HG03095 (cell line): ENCODE measurements at regions not wholly inside any gene's neighbourhood (a gene's known extent, or its start where the extent isn't known, plus 50 kb on each side); places are given as distances from the start of the nearest gene placed in this dataset.
"Not testable (repeated sequence)": the region's sequence is repeated elsewhere in the genome, so short reads cannot be mapped to it uniquely, and the experiment has no call there.

Experiments used
- ATAC-seq: cut with Tn5 transposase; IDR thresholded peaks from one replicate; pipeline ENCODE4 v1.9.1; 2021; ENCODE audit warnings: moderate library complexity; ENCODE audit not compliant: unreplicated experiment

DNA sequence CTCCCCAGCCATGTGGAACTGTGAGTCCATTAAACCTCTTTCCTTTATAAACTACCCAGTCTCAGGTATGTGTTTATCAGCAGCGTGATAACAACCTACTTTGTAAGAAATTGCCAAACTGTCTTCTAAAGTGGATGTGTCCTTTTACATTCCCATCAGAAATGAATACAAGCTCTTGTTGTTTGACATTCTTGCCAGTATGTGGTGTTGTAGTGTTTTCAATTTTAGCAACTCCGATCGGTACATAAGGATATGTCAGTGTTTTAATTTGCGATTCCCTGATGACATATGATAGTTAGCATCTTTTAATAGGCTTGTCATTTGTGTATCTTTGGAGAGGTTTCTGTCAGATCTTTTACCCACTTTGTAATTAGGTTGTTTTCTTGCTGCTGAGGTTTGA, 1156.3 kb upstream of the CRIM1 start:
- no peak for ATAC-seq

DNA sequence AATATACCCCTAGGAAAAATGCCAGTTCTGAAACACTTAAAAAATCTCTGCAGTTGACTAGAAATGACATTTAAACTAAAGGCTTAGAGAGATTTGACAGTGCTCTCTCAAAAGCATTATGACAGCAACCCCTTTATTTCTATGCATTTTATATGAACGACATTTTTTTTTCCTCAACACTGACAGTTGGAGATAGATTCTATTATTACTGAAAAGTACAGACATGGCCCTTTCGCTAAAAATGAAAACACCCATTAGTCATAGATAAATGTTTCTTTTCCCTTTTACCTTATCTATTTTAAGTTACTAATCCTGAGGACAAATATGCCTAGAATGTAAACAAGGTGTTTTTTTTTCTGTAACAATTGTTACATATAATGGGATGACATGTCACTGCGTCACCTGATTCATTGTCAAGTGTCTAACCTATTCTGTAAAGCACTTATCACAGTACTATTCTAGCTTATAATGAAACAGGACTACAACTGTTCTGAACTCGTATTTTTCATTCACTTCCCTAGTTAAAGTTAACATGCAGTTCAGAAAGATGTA, 1169.6 kb upstream of the CRIM1 start:
- ATAC-seq = no peak

DNA sequence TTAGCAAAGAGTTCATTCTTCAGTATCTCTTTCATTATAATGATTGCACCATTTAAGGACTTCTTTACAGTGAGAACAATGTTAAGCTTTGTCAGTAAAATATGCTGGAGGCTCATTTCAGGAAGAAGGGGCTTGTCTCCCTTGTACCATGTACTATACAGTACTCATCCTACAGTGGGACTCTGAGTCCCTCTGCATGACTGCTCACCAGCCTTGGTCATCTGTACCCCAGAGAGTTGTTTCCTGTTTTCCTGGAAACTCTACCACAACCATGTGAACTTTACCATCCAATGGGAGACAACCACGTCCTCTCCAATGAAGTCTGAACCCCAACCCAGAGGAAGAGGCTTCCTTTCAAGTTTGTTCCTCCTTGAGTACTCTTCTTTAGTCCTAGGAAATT, 1171.1 kb upstream of the CRIM1 start:
- no peak for ATAC-seq

DNA sequence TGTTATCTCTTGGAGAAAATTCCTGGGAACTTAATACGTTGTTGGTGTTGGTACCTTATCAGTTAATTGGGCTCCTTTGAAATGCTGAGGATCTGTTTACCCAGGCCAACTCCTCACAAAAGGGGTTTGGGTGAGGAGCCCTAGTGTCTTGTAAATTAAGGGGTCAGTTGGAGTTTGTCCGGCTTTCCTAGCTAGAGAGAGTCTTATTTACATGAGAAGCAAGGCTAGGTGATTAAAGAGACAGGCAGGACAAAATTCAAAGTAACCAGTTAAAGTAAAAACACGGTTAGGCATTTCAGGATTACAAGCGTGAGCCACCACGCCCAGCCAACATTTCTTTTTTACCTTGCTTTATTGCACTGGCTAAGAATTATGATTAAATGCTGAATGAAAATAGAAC, 1178.9 kb upstream of the CRIM1 start:
- not testable (repeated sequence) for ATAC-seq

GRCh38 chr2:35174845-35175244, 1180.7 kb upstream of the CRIM1 start:
- ATAC-seq = no peak

- no peak for ATAC-seq
Measured at GRCh38 chr2:35172687-35173086, 1182.9 kb upstream of the CRIM1 start.

- no peak for ATAC-seq
Measured at GRCh38 chr2:35168351-35168750, 1187.2 kb upstream of the CRIM1 start.

DNA sequence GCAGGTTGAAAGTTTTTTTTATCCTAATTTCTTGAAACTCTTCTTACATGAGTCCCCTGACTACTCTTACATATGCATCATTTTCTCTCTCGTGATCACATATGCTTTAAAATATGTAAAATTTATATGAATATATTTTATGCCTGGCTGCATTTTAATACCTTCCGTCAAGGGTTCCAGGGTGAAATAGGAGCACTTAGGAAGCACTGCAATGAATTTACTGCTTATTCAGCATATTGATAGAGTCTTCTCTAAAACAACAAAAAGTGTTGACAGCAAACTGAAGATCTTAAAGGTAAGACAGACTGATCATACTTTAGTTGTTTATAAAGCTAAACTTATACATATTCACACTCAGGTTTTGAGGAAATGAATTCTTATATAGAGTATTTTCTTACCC, 1191.6 kb upstream of the CRIM1 start:
- no peak for ATAC-seq

- ATAC-seq = no peak
Measured at GRCh38 chr2:35160871-35161270, 1194.7 kb upstream of the CRIM1 start.

DNA sequence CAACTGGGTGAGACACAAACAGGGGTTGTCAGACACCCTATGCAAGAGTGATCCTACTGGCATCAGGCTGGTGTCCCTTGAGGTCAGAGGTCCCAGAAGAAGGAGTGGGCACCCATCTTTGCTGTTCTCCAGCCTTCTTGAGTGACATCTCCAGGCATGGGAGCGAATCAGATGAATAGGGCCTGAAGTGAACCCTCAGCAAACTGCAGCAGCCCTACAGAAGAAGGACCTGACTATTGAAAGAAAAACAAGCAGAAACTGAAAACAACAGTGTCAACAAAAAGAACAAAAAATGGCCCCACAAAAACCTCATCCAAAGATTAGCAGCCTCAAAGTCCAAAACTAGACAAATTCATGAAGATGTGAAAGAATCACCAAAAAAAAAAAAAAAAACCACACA, 1229.7 kb upstream of the CRIM1 start:
- ATAC-seq = no peak

DNA sequence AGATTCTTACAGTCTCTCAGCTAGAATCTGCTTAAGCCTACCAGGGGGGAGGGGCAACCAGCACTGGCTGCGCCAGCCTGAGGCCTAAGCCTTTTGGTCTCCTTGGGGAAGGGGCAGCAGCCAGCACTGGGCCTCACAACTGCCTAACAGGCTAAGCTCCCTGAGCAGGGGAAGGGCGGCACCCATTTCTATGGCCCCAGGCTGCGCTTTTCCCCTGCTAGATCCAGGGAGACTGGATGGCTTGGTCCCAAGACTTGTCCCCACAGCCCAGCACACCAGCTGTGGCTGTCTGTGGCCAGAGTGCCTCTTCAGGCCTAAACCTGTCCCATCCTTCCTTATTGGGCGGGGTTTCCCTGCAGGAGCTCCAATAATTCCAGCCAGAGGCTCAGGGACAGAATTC, 1230.3 kb upstream of the CRIM1 start:
- no peak for ATAC-seq

- no peak for ATAC-seq
Measured at GRCh38 chr2:35116151-35116550, 1239.4 kb upstream of the CRIM1 start.

DNA sequence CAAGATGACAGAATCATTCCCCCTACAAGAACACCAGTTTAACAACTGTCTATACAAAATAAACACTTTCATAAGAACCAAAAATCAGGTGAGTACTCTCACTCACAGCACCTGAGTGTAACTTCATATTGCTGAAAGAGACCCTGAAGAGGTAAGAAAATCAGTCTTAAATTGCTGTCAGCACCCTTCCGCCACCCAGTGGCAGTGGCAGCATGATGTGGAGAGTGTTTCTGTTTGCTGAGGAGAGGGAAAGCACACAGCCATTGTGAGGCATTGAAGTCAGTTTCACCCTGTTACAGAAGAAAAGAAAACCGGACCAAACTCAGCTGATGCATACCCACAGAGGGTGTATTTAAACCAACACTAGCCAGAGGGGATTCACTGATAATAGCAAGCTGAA, 1240.8 kb upstream of the CRIM1 start:
- ATAC-seq = no peak

DNA sequence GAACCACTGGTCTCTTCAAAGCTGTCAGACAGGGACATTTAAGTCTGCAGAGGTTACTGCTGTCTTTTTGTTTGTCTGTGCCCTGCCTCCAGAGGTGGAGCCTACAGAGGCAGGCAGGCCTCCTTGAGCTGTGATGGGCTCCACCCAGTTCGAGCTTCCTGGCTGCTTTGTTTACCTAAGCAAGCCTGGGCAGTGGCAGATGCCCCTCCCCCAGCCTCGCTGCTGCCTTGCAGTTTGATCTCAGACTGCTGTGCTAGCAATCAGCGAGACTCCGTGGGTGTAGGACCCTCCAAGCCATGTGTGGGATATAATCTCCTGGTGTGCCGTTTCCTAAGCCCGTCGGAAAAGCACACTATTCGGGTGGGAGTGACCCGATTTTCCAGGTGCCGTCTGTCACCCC, 1243.2 kb upstream of the CRIM1 start:
- not testable (repeated sequence) for ATAC-seq

DNA sequence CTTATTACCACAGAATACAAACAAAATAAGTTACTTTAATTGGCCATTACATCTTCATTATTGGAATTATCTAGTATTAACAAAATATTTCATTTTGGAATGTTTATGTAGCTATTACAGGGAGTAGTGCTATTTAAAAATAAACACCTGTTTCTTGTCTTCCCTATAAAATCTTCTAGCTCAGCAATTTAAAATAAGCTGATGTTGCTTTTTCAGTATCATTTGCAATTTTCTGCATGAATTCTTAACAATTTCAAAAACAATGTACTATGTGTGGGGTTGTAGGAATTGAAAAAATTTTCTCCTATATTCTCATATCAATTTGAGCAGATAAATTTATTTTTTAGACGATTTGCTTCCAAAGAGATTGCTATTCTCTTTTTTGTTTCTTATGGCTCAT, 1251.3 kb upstream of the CRIM1 start:
- no peak for ATAC-seq

DNA sequence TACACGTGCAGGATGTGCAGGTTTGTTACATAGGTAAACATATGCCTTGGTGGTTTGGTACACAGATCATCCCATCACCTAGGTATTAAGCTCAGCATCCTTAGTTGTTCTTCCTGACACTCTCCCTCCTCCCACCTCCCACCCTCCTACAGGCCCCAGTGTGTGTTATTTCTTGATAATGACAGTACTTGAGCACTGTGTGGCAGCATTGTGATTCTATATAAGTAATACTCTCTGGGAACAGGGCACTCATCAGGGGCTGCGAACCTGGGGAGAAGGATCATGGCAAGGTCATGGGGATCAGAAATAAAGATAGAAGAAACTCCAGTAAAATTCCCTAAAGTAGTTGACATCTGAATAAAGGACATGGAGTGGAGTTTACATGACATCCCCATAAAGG, 1256.2 kb upstream of the CRIM1 start:
- ATAC-seq = no peak

GRCh38 chr2:35082072-35082471, 1273.5 kb upstream of the CRIM1 start:
- no peak for ATAC-seq

GRCh38 chr2:35081622-35082015, 1274.0 kb upstream of the CRIM1 start:
- ATAC-seq = no peak

GRCh38 chr2:35081001-35081621, 1274.5 kb upstream of the CRIM1 start:
- ATAC-seq = no peak

- ATAC-seq = no peak
Measured at GRCh38 chr2:35080231-35080910, 1275.2 kb upstream of the CRIM1 start.

DNA sequence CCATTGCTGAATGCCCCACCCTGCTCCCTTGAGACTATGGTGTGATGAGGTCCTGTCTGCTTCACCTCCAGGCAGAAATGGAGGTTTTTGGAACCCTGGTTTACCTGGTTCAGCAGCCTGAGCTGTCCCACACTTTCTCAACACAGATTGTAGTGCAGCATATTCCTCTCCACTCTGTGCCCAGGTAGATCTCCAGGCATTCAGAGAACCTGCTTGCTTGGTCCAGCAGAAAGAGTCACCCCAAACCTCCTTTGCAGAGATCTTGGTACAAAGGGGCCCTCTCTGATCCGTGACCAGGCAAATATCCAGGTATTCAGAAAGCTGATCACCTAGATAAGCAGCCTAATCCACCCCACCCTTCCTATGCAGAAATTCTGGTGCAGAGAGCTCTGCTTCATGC, 1288.2 kb upstream of the CRIM1 start:
- ATAC-seq = no peak

DNA sequence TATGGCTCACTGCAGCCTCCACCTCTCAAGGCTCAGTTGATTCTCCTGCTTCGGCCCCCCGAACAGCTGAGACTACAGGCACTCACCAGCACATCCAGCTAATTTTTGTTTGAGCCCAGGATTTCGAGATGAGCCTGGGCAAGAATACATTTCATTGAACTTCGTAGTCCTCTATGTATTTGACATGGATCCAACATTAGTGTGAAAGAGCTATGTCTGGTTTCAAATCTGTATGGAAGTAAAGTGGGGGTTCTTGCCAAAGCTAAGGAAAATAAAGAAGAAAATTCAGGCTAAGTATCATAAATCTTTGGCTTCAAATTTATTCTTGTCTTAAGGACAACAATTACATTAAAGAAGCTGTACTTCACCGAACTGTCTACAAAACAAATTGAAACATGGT, 1291.7 kb upstream of the CRIM1 start:
- no peak for ATAC-seq

- no peak for ATAC-seq
Measured at GRCh38 chr2:35035883-35036282, 1319.7 kb upstream of the CRIM1 start.
